ENCODE measurements at regions not wholly inside any gene's neighbourhood (a gene's known extent, or its start where the extent isn't known, plus 50 kb on each side); places are given as distances from the start of the nearest gene placed in this dataset.

DNA sequence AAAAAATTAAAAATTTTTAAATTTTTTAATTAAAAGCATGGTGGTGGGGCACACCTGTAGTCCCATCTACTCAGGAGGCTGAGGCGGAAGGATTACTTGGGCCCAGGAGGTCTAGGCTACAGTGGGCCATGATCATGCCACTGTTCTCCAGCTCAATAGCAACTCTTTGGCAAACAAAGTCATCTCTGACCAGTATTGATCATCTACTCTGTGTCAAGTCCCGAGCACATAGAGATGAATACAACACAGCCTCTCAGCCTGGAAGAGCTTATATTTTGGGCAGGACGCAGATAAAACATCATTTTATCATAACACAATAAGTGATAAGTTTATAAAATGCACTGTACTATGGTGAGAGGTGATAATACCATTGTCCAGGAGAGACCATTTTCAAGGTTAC, 281.6 kb upstream of the GADL1 start:
- no peaks in the 10 kb centered on the region for H3K4me1 ChIP-seq
- no peak for DNase-seq
- no peak overlapping the region for H3K27ac ChIP-seq
- no peaks in the 10 kb centered on the region for H3K36me3 ChIP-seq (ENCODE audit: low read depth, missing control alignments)
- intact Hi-C loops (cut with DNase I; ENCODE audit: low total_unique reads) = no loop called here
- H3K27me3 ChIP-seq = no peaks in the 10 kb centered on the region
- TF ChIP-seq CTCF (IDR thresholded peaks at IDR 0.05) = no peak
- no peak for TF ChIP-seq POLR2A (IDR thresholded peaks at IDR 0.05)
- H3K9me3 ChIP-seq = no peaks in the 10 kb centered on the region
- H3K4me3 ChIP-seq = no peak overlapping the region
- WGBS, 2 donors = 94 to 95% methylated on average over 3 of the region's 3 CpGs

DNA sequence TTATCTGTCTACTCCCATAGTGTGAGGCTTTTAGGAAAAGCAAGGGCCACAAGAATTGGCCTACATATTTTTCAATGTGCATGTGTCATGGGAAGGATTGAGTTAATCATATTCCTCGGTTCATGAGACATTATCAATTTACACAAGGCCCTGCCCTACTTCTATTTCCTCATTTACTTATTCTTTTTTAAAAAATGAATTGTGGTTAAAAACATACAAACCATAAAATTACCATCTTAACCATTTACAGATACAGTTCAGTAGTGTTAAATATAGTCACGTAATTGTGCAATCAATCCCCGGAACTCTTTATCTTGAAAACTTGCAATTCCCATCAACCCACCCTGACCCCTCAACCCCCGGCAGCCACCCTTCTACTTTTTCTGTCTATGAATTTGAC, 284.0 kb upstream of the GADL1 start:
- H3K36me3 ChIP-seq (ENCODE audit: low read depth, missing control alignments) = no peaks in the 10 kb centered on the region
- 73 to 78% methylated on average over 4 of the region's 4 CpGs for WGBS, 2 donors
- TF ChIP-seq CTCF (IDR thresholded peaks at IDR 0.05) (no peak), POLR2A (IDR thresholded peaks at IDR 0.05) (no peak)

DNA sequence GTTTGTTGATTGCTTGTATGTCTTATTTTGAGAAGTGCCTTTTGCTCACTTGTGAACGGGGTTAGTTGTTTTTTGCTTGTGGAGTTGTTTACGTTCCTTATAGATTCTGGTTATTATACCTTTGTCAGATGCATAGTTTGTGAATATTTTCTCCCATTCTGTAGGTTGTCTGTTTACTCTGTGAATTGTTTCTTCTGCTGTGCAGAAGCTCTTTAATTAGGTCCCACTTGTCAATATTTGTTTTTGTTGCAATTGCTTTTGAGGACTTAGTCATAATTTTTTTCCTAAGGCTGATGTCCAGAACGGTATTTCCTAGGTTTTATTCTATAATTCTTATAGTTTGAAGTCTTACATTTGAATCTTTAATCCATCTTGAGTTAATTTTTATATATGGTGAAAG, 285.3 kb upstream of the GADL1 start:
- TF ChIP-seq POLR2A (IDR thresholded peaks at IDR 0.05) (no peak), CTCF (IDR thresholded peaks at IDR 0.05) (no peak)
- Histone ChIP-seq H3K4me3 (no peak overlapping the region), H3K9me3 (no peaks in the 10 kb centered on the region), H3K27me3 (no peaks in the 10 kb centered on the region), H3K4me1 (no peaks in the 10 kb centered on the region), H3K36me3 (ENCODE audit: low read depth, missing control alignments) (no peaks in the 10 kb centered on the region), H3K27ac (no peak overlapping the region)
- intact Hi-C loops (cut with DNase I; ENCODE audit: low total_unique reads) = no loop called here
- WGBS, 2 donors = 92 to 93% methylated on average over 3 of the region's 3 CpGs
- no peak for DNase-seq

More for the DNA sequence above, 284.0 kb upstream of the GADL1 start:
- H3K4me1 ChIP-seq = no peaks in the 10 kb centered on the region
- no peak for DNase-seq
- H3K9me3 ChIP-seq = no peaks in the 10 kb centered on the region
- H3K4me3 ChIP-seq = no peak overlapping the region
- no peaks in the 10 kb centered on the region for H3K27me3 ChIP-seq
- no peak overlapping the region for H3K27ac ChIP-seq
- intact Hi-C loops (cut with DNase I; ENCODE audit: low total_unique reads) = no loop called here

DNA sequence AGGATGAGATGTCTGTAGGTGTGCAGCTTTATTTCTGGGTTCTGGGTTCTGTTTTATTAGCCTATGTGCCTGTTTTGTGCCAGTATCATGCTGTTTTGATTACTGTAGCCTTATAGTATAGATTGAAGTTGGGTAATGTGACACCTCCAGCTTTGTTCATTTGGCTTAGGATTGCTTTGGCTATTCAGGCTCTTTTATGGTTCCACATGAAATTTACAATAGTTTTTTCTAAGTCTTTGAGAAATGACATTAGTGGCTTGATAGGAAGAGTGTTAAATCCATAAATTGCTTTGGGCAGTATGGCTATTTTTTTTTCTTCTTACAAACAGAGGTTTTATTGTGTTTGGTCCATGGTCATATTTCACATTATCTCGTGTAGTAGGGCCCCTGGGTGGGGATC, 285.8 kb upstream of the GADL1 start:
- Histone ChIP-seq H3K36me3 (ENCODE audit: low read depth, missing control alignments) (no peaks in the 10 kb centered on the region), H3K27ac (no peak overlapping the region), H3K9me3 (no peaks in the 10 kb centered on the region), H3K4me1 (no peaks in the 10 kb centered on the region), H3K27me3 (no peaks in the 10 kb centered on the region), H3K4me3 (no peak overlapping the region)
- 45 to 54% methylated on average over 1 of the region's 1 CpG for WGBS, 2 donors
- DNase-seq = no peak
- intact Hi-C loops (cut with DNase I; ENCODE audit: low total_unique reads) = no loop called here
- no peak for TF ChIP-seq CTCF (IDR thresholded peaks at IDR 0.05)
- TF ChIP-seq POLR2A (IDR thresholded peaks at IDR 0.05) = no peak

DNA sequence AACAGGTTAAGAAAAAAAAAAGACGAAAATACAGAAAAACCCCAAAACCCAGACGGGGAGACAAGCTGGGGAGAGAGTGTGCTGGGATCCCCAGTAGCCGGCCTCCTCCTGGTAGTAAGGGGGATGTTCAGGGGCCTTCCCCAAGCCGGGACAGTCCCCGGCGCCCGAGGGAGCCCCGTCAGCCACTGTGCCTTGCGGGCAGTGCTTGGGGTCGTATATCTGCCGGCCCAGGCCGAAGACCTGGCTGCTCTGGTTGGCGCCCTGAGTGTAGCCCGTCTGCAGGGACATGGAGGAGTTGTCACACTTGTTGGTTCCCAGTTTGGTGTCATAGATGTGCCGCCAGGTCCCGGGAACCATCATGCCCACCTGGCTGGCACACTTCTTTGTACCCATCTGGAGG, 287.2 kb upstream of the GADL1 start:
- no peak overlapping the region for H3K27ac ChIP-seq
- H3K36me3 ChIP-seq (ENCODE audit: low read depth, missing control alignments) = no peaks in the 10 kb centered on the region
- no peaks in the 10 kb centered on the region for H3K27me3 ChIP-seq
- WGBS, 2 donors = 39 to 75% methylated on average over 6 to 16 of the region's 16 CpGs
- no peak for DNase-seq
- H3K4me3 ChIP-seq = no peak overlapping the region
- intact Hi-C loops (cut with DNase I; ENCODE audit: low total_unique reads) = no loop called here
- TF ChIP-seq POLR2A (IDR thresholded peaks at IDR 0.05) = no peak
- no peak for TF ChIP-seq CTCF (IDR thresholded peaks at IDR 0.05)
- H3K9me3 ChIP-seq = no peaks in the 10 kb centered on the region
- H3K4me1 ChIP-seq = no peaks in the 10 kb centered on the region
